ENCODE measurements at regions not wholly inside any gene's neighbourhood (a gene's known extent, or its start where the extent isn't known, plus 50 kb on each side); places are given as distances from the start of the nearest gene placed in this dataset.
"Not testable (repeated sequence)": the region's sequence is repeated elsewhere in the genome, so short reads cannot be mapped to it uniquely, and the experiment has no call there.

GRCh38 chr6:2307799-2308198 lies 62.4 kb upstream of the GMDS start:
- no peaks in the 10 kb centered on the region for H3K36me3 ChIP-seq (replicated peaks)
- H3K27ac ChIP-seq: no peak overlapping the region
- no peak overlapping the region for H3K4me3 ChIP-seq (ENCODE audit: low read depth, low read length)
- H3K27me3 ChIP-seq (replicated peaks): no peaks in the 10 kb centered on the region
- in situ Hi-C loops (cut with HindIII; ENCODE audit: low pct_ligation_motif_present, low sequenced_read_pairs): no loop called here
- no peak for TF ChIP-seq CTCF (IDR thresholded peaks at IDR 0.05; ENCODE audit: low read depth, low read length, missing control alignments)
- DNase-seq: no peak

- H3K27ac ChIP-seq: no peak overlapping the region
- in situ Hi-C loops (cut with HindIII; ENCODE audit: low pct_ligation_motif_present, low sequenced_read_pairs): no loop called here
- DNase-seq: no peak
- H3K27me3 ChIP-seq (replicated peaks): no peaks in the 10 kb centered on the region
- no peak for TF ChIP-seq CTCF (IDR thresholded peaks at IDR 0.05; ENCODE audit: low read depth, low read length, missing control alignments)
- no peaks in the 10 kb centered on the region for H3K36me3 ChIP-seq (replicated peaks)
- H3K4me3 ChIP-seq (ENCODE audit: low read depth, low read length): no peak overlapping the region
These were observed 60.5 kb upstream of the GMDS start for GRCh38 chr6:2305951-2306350.

- H3K27ac ChIP-seq; H3K36me3 ChIP-seq (replicated peaks); H3K4me3 ChIP-seq (ENCODE audit: low read depth, low read length); in situ Hi-C loops (cut with HindIII; ENCODE audit: low pct_ligation_motif_present, low sequenced_read_pairs); H3K27me3 ChIP-seq (replicated peaks); DNase-seq: not testable (repeated sequence)
These were observed 57.1 kb upstream of the GMDS start for GRCh38 chr6:2302482-2302881.

- no peak for DNase-seq
- no peaks in the 10 kb centered on the region for H3K27me3 ChIP-seq (replicated peaks)
- in situ Hi-C loops (cut with HindIII; ENCODE audit: low pct_ligation_motif_present, low sequenced_read_pairs): no loop called here
- no peak overlapping the region for H3K27ac ChIP-seq
- H3K36me3 ChIP-seq (replicated peaks): no peaks in the 10 kb centered on the region
- H3K4me3 ChIP-seq (ENCODE audit: low read depth, low read length): no peak overlapping the region
- TF ChIP-seq CTCF (IDR thresholded peaks at IDR 0.05; ENCODE audit: low read depth, low read length, missing control alignments): no peak
These were observed 51.4 kb upstream of the GMDS start for GRCh38 chr6:2296781-2297180.
